ENCODE measurements at regions not wholly inside any gene's neighbourhood (a gene's known extent, or its start where the extent isn't known, plus 50 kb on each side); places are given as distances from the start of the nearest gene placed in this dataset.

GRCh38 chr13:44802491-44802890, 186.8 kb downstream of the NUFIP1 start:
- TF ChIP-seq CTCF (IDR thresholded peaks at IDR 0.05; ENCODE audit: poor library complexity) (no peak), EZH2phosphoT487 (IDR thresholded peaks at IDR 0.05; ENCODE audit: low read depth, severe bottlenecking, unreplicated experiment) (no peak)
